ENCODE measurements at regions not wholly inside any gene's neighbourhood (a gene's known extent, or its start where the extent isn't known, plus 50 kb on each side); places are given as distances from the start of the nearest gene placed in this dataset.

GRCh38 chr2:157180359-157180758 is 77.1 kb upstream of the GALNT5 start:
- no peak for TF ChIP-seq SRF (IDR thresholded peaks at IDR 0.05; ENCODE audit: low read depth, low read length)
- no peak for TF ChIP-seq NFIB (CRISPR knock-in tag; IDR thresholded peaks at IDR 0.05; ENCODE audit: borderline replicate concordance)

Measured in HepG2 (cell line).